Activated gamma-delta T cell treated with anti-CD3 and anti-CD28 coated beads, Interleukin-2, amount 50 U/mL, for 16 hours (primary cell): ENCODE measurements at regions not wholly inside any gene's neighbourhood (a gene's known extent, or its start where the extent isn't known, plus 50 kb on each side); places are given as distances from the start of the nearest gene placed in this dataset.

Experiments
- DNase-seq: peaks from one replicate; pipeline ENCODE4 v3.0.0-alpha.2; 2020; ENCODE audit warnings: low read depth

- no peak for DNase-seq
Measured at GRCh38 chr15:31871166-31871886, 159.0 kb upstream of the CHRNA7 start.

GRCh38 chr15:31871887-31872281, 158.4 kb upstream of the CHRNA7 start:
- no peak for DNase-seq

GRCh38 chr15:31887246-31887645, 143.1 kb upstream of the CHRNA7 start:
- no peak for DNase-seq

GRCh38 chr15:31892513-31892912, 137.8 kb upstream of the CHRNA7 start:
- no peak for DNase-seq

- DNase-seq = no peak
Measured at GRCh38 chr15:31893780-31894179, 136.5 kb upstream of the CHRNA7 start.

- no peak for DNase-seq
Measured at GRCh38 chr15:31897746-31898145, 132.6 kb upstream of the CHRNA7 start.

GRCh38 chr15:31901501-31901900, 128.8 kb upstream of the CHRNA7 start:
- no peak for DNase-seq

- DNase-seq = no peak
Measured at GRCh38 chr15:31905054-31905453, 125.3 kb upstream of the CHRNA7 start.

- no peak for DNase-seq
Measured at GRCh38 chr15:31925541-31925940, 104.8 kb upstream of the CHRNA7 start.

- no peak for DNase-seq
Measured at GRCh38 chr15:31930967-31931366, 99.3 kb upstream of the CHRNA7 start.

GRCh38 chr15:31932576-31932975, 97.7 kb upstream of the CHRNA7 start:
- DNase-seq = no peak

- DNase-seq = no peak
Measured at GRCh38 chr15:31934821-31935220, 95.5 kb upstream of the CHRNA7 start.

- DNase-seq = no peak
Measured at GRCh38 chr15:31953478-31953877, 76.8 kb upstream of the CHRNA7 start.

- no peak for DNase-seq
Measured at GRCh38 chr15:31954374-31955172, 75.7 kb upstream of the CHRNA7 start.

GRCh38 chr15:31955734-31956133, 74.6 kb upstream of the CHRNA7 start:
- no peak for DNase-seq

GRCh38 chr15:31957581-31957980, 72.7 kb upstream of the CHRNA7 start:
- no peak for DNase-seq

- no peak for DNase-seq
Measured at GRCh38 chr15:31964586-31965307, 65.6 kb upstream of the CHRNA7 start.

- no peak for DNase-seq
Measured at GRCh38 chr15:31970007-31970406, 60.3 kb upstream of the CHRNA7 start.

GRCh38 chr15:31973197-31973596, 57.1 kb upstream of the CHRNA7 start:
- DNase-seq = no peak

- DNase-seq = no peak
Measured at GRCh38 chr15:31974154-31974794, 56.0 kb upstream of the CHRNA7 start.

- no peak for DNase-seq
Measured at GRCh38 chr15:31974855-31975829, 55.2 kb upstream of the CHRNA7 start.
